GM12892 (cell line): ENCODE measurements at regions not wholly inside any gene's neighbourhood (a gene's known extent, or its start where the extent isn't known, plus 50 kb on each side); places are given as distances from the start of the nearest gene placed in this dataset.

Experiments used
- POLR2A ChIP-seq: IDR thresholded peaks from 2 replicates; pipeline ENCODE4 v1.6.1; 2011; ENCODE audit warnings: low read depth, low read length, control low read depth
- POLR2AphosphoS5 ChIP-seq: IDR thresholded peaks from 2 replicates; pipeline ENCODE4 v1.6.1; 2011; ENCODE audit warnings: low read depth, low read length, control low read depth
- TAF1 ChIP-seq: IDR thresholded peaks from 2 replicates; pipeline ENCODE4 v1.6.1; 2011; ENCODE audit warnings: low read depth, mild to moderate bottlenecking, control low read depth, low read length, borderline replicate concordance

- TF ChIP-seq POLR2A (no peak), TAF1 (no peak), POLR2AphosphoS5 (no peak)
These were observed 155.1 kb downstream of the CD83 start for GRCh38 chr6:14272737-14273085.
